GM12878 (cell line): ENCODE measurements at regions not wholly inside any gene's neighbourhood (a gene's known extent, or its start where the extent isn't known, plus 50 kb on each side); places are given as distances from the start of the nearest gene placed in this dataset.

Source experiments
- ATAC-seq: fragments of 200-7000 bp; cut with Tn5 transposase; 3 replicates; pipeline ENCODE4 v1.9.1; 2020; ENCODE audit warnings: mild to moderate bottlenecking, moderate library complexity
- BruUV-seq: library from RNA; stranded (reverse); fragments of 400-500 nt; replicated peaks from 2 replicates; lab custom pipeline; 2021; lab: Mats Ljungman, UMichigan
- CTCF ChIA-PET: fragments of 300-600 bp; sonication (Branson Sonifier 250); formaldehyde crosslinking; extraction: SDS; loops from one replicate; lab custom pipeline; 2021; ENCODE audit warnings: inconsistent platforms; lab: Yijun Ruan, JAX
- POLR2A ChIA-PET: fragments of 350-600 bp; formaldehyde crosslinking; extraction: SDS; loops from one replicate; lab custom pipeline; 2021; ENCODE audit warnings: inconsistent platforms; lab: Charles Lee
- RAD21 ChIA-PET: fragments of 300-600 bp; sonication (Branson Sonifier 250); formaldehyde crosslinking; loops from one replicate; lab custom pipeline; 2023; ENCODE audit warnings: antibody characterized with exemption; ENCODE audit not compliant: unreplicated experiment; lab: Charles Lee
- SMC1A ChIA-PET: fragments of 300-600 bp; sonication (Branson Sonifier 250); formaldehyde crosslinking; loops from one replicate; lab custom pipeline; 2023; ENCODE audit not compliant: unreplicated experiment, uncharacterized antibody; lab: Charles Lee
- DNase-seq: peaks from one replicate; pipeline ENCODE4 v3.0.0-alpha.2; 2011; ENCODE audit warnings: low read depth, low spot score
- FAIRE-seq: peaks from 3 replicates; lab custom pipeline; 2011; peaks lifted over from hg19 to GRCh38; lab: Jason Lieb, UNC
- H2AFZ ChIP-seq: 2 replicates; pipeline ENCODE4 v1.6.0; 2011; ENCODE audit warnings: low read depth, low read length, control low read depth; ENCODE audit not compliant: control insufficient read depth
- H3K27ac ChIP-seq: 2 replicates; pipeline ENCODE4 v1.5.1; 2011; ENCODE audit warnings: control low read depth; ENCODE audit not compliant: control insufficient read depth, insufficient read depth
- H3K27me3 ChIP-seq, 2 experiments: replicated peaks in 1 of 2; 2 replicates each; pipeline versions ENCODE4 v1.6.0 to v1.6.1; 2011; ENCODE audit warnings: low read length in 1 of 2; ENCODE audit not compliant: control insufficient read depth in 2 of 2, insufficient read depth in 2 of 2
- H3K36me3 ChIP-seq, 2 experiments: 2 replicates each; pipeline ENCODE4 v1.5.1; 2011; ENCODE audit warnings: low read length in 1 of 2; ENCODE audit not compliant: control insufficient read depth in 2 of 2, insufficient read depth in 2 of 2
- H3K4me1 ChIP-seq: 2 replicates; pipeline ENCODE4 v1.6.1; 2011; ENCODE audit warnings: mild to moderate bottlenecking, low read length, moderate library complexity, mixed read lengths; ENCODE audit not compliant: control insufficient read depth, insufficient read depth
- H3K4me2 ChIP-seq: 2 replicates; pipeline ENCODE4 v1.6.0; 2011; ENCODE audit warnings: control low read depth; ENCODE audit not compliant: control insufficient read depth, insufficient read depth
- H3K4me3 ChIP-seq: fragments of 200-600 bp; sonication (generic); 2 replicates; pipeline ENCODE4 v1.5.1; 2016
- H3K79me2 ChIP-seq: 2 replicates; pipeline ENCODE4 v1.6.0; 2011; ENCODE audit warnings: low read length; ENCODE audit not compliant: control insufficient read depth, insufficient read depth
- H3K9ac ChIP-seq: 2 replicates; pipeline ENCODE4 v1.8.0; 2011; ENCODE audit warnings: low read length, control low read depth, mixed read lengths; ENCODE audit not compliant: control insufficient read depth, insufficient read depth
- H3K9me3 ChIP-seq: replicated peaks from 3 replicates; pipeline ENCODE4 v1.5.1; 2011; ENCODE audit warnings: mild to moderate bottlenecking, low read length; ENCODE audit not compliant: control insufficient read depth, insufficient read depth
- H4K20me1 ChIP-seq: 2 replicates; pipeline ENCODE4 v1.6.0; 2011; ENCODE audit not compliant: control insufficient read depth, insufficient read depth
- CREB1 ChIP-seq: IDR thresholded peaks from 2 replicates; pipeline ENCODE4 v1.6.1; 2012; ENCODE audit warnings: low read depth, mild to moderate bottlenecking, inconsistent platforms
- CREM ChIP-seq: IDR thresholded peaks from 2 replicates; pipeline ENCODE4 v1.6.1; 2014; ENCODE audit warnings: antibody characterized with exemption, low read depth
- FOS ChIP-seq: IDR thresholded peaks from 3 replicates; pipeline ENCODE4 v1.6.1; 2011; ENCODE audit warnings: borderline replicate concordance; ENCODE audit not compliant: insufficient read length; ENCODE audit errors: extremely low read depth
- JUNB ChIP-seq: IDR thresholded peaks from 2 replicates; pipeline ENCODE4 v1.6.1; 2016; ENCODE audit warnings: antibody characterized with exemption, mild to moderate bottlenecking
- RUNX3 ChIP-seq: IDR thresholded peaks from 2 replicates; pipeline ENCODE4 v1.6.1; 2012; ENCODE audit warnings: low read length, inconsistent platforms
- in situ Hi-C: fragments of 300-500 bp; cut with MboI; formaldehyde crosslinking; loops from 9 replicates; pipeline ENCODE4 v1.14.3; 2018; ENCODE audit warnings: mixed read lengths
- intact Hi-C: fragments of 100-400 bp; cut with micrococcal nuclease; formaldehyde crosslinking; loops from one replicate; pipeline ENCODE4 v1.14.2; 2022; ENCODE audit not compliant: unreplicated experiment
- TF ChIP-seq, protein P1 (sequence below): fragments of 450-650 bp; IDR thresholded peaks from 2 replicates; pipeline ENCODE4 v1.6.1; 2017; ENCODE audit warnings: borderline replicate concordance
- TF ChIP-seq, protein P2 (sequence below): IDR thresholded peaks from 2 replicates; pipeline ENCODE4 v1.6.1; 2012; ENCODE audit warnings: low read depth, low read length, improper control_type of control experiment
- TF ChIP-seq, protein P3 (sequence below): fragments of 450-650 bp; IDR thresholded peaks from 2 replicates; pipeline ENCODE4 v1.6.1; 2018; ENCODE audit warnings: mild to moderate bottlenecking, low read depth, moderate library complexity; ENCODE audit not compliant: partially characterized antibody

DNA sequence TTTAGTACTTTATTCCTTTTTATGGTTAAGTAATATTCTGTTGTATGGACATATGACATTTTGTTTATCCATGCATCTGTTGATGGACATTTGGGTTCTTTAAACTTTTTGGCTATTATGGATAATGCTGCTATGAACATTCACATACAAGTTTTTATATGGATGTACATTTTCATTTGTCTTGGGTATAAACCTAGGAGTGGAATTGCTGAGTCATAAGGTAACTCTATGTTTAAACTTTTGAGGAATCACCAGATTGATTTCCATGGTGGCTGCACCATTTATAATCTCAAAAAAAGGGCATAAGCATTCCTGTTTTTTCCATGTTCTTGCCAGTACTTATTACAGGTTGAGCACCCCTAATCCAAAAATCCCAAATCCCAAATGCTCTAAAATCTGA lies 90.3 kb upstream of the CRHR1 start (continued):
- TF ChIP-seq FOS: no peak

DNA sequence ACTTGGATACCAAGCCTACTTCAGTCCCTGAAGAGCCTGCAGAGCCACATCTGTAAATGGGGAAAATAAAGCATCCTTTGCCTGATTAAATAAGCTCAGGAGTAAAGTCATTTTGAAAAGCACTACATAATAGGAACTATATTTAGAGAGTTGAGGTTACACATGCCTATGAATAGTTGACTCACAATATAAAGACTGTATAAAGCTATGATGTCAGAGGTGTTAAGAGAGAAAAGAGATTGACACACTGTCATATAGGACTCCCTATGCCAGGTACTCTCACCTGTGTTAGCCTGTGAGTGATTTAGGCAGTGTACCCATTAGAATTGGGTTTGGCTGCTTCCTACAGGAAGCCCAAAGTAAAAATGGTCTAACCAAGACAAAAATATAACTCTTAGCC lies 87.7 kb upstream of the CRHR1 start:
- Histone ChIP-seq H3K79me2 (no peaks in the 10 kb centered on the region), H3K4me3 (no peak overlapping the region), H3K27me3 (peaks cover 0 to 3% of the 10 kb centered on the region in 2 experiments; a peak in 2 of 4 replicates), H4K20me1 (no peaks in the 10 kb centered on the region), H3K4me1 (no peaks in the 10 kb centered on the region), H3K36me3 (no peaks in the 10 kb centered on the region), H2AFZ (no peak overlapping the region), H3K27ac (no peak overlapping the region), H3K9ac (no peak overlapping the region), H3K4me2 (no peak overlapping the region), H3K9me3 (no peaks in the 10 kb centered on the region)
- BruUV-seq: no TSS peak
- FAIRE-seq: no peak
- TF ChIP-seq RUNX3 (peak; percentile 26; the same call in 1 of the 2 replicates), CREM (0 out of 2 replicates have a peak, but pooled peaks have one; percentile 16), JUNB (peak; percentile 25; the same call in 1 of the 2 replicates), CREB1 (no peak)
- TF ChIP-seq, protein P1, sequence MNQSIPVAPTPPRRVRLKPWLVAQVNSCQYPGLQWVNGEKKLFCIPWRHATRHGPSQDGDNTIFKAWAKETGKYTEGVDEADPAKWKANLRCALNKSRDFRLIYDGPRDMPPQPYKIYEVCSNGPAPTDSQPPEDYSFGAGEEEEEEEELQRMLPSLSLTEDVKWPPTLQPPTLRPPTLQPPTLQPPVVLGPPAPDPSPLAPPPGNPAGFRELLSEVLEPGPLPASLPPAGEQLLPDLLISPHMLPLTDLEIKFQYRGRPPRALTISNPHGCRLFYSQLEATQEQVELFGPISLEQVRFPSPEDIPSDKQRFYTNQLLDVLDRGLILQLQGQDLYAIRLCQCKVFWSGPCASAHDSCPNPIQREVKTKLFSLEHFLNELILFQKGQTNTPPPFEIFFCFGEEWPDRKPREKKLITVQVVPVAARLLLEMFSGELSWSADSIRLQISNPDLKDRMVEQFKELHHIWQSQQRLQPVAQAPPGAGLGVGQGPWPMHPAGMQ: no peak
- TF ChIP-seq, protein P2, sequence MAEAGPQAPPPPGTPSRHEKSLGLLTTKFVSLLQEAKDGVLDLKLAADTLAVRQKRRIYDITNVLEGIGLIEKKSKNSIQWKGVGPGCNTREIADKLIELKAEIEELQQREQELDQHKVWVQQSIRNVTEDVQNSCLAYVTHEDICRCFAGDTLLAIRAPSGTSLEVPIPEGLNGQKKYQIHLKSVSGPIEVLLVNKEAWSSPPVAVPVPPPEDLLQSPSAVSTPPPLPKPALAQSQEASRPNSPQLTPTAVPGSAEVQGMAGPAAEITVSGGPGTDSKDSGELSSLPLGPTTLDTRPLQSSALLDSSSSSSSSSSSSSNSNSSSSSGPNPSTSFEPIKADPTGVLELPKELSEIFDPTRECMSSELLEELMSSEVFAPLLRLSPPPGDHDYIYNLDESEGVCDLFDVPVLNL: no peak
- TF ChIP-seq, protein P3, sequence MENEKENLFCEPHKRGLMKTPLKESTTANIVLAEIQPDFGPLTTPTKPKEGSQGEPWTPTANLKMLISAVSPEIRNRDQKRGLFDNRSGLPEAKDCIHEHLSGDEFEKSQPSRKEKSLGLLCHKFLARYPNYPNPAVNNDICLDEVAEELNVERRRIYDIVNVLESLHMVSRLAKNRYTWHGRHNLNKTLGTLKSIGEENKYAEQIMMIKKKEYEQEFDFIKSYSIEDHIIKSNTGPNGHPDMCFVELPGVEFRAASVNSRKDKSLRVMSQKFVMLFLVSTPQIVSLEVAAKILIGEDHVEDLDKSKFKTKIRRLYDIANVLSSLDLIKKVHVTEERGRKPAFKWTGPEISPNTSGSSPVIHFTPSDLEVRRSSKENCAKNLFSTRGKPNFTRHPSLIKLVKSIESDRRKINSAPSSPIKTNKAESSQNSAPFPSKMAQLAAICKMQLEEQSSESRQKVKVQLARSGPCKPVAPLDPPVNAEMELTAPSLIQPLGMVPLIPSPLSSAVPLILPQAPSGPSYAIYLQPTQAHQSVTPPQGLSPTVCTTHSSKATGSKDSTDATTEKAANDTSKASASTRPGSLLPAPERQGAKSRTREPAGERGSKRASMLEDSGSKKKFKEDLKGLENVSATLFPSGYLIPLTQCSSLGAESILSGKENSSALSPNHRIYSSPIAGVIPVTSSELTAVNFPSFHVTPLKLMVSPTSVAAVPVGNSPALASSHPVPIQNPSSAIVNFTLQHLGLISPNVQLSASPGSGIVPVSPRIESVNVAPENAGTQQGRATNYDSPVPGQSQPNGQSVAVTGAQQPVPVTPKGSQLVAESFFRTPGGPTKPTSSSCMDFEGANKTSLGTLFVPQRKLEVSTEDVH: no peak
- DNase-seq: no peak
- ChIA-PET RAD21 (no interaction called here), CTCF (interaction anchor here (0.6 kb wide), 1 partner anchor 156 kb away, joined by 3 read pairs; no protein-coding TSS in a partner anchor), POLR2A (interaction anchor here (0.6 kb wide), 1 partner anchor 464 kb away, joined by 8 read pairs; no protein-coding TSS in a partner anchor), SMC1A (no interaction called here)
- intact Hi-C loops (no loop called here), in situ Hi-C loops (no loop called here)
- ATAC-seq: no peak
